ENCODE measurements at regions not wholly inside any gene's neighbourhood (a gene's known extent, or its start where the extent isn't known, plus 50 kb on each side); places are given as distances from the start of the nearest gene placed in this dataset.

DNA sequence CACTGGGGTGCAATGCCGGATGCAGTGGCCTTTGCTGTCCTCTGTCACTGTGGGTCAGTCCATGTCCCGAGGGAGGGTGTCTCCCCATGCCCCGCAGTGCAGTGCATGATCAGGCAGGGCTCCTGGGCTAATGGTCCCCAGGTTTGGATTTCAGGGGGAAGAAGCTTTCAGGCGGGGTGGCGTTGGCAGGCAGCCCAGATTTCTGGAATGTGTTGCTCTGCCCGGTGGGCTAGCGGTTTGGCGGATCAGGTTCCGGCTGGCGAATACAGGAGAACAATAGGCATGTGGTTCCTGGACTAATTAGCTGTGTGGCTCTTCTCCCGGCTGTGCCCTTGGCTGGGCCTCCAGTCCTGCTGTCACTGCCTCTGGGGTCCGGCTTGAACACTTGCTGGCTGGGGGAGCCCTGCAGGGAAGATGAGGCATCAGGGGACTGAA, 141.3 kb downstream of the FGF9 start:
- TF ChIP-seq RAD21 (CRISPR knock-in tag; conservative IDR thresholded peaks at IDR 0.05 in 1 of 2, IDR thresholded peaks at IDR 0.05 in 1 of 2) (no peak), ELF2 (CRISPR knock-in tag; IDR thresholded peaks at IDR 0.05) (no peak), GMEB1 (CRISPR knock-in tag; IDR thresholded peaks at IDR 0.05) (no peak), YY1 (IDR thresholded peaks at IDR 0.05; ENCODE audit: borderline replicate concordance in 1 of 3, control insufficient read depth in 1 of 3, extremely low read depth in 1 of 3, insufficient read depth in 3 of 3, insufficient read length in 1 of 3, insufficient replicate concordance in 2 of 3, low read depth in 1 of 3, low read length in 2 of 3) (no peak), NR1H2 (CRISPR knock-in tag; IDR thresholded peaks at IDR 0.05) (no peak), EP300 (IDR thresholded peaks at IDR 0.05; ENCODE audit: low read length) (no peak), RCOR1 (IDR thresholded peaks at IDR 0.05; ENCODE audit: borderline replicate concordance in 1 of 2, low read depth in 2 of 2, low read length in 2 of 2) (no peak), POLR2AphosphoS5 (IDR thresholded peaks at IDR 0.05; ENCODE audit: control insufficient read depth, insufficient read depth, low read depth, low read length) (no peak), EZH2 (IDR thresholded peaks at IDR 0.05; ENCODE audit: borderline replicate concordance, low read depth, low read length) (no peak), ZEB2 (IDR thresholded peaks at IDR 0.05) (no peak)
- TF ChIP-seq, protein P1, sequence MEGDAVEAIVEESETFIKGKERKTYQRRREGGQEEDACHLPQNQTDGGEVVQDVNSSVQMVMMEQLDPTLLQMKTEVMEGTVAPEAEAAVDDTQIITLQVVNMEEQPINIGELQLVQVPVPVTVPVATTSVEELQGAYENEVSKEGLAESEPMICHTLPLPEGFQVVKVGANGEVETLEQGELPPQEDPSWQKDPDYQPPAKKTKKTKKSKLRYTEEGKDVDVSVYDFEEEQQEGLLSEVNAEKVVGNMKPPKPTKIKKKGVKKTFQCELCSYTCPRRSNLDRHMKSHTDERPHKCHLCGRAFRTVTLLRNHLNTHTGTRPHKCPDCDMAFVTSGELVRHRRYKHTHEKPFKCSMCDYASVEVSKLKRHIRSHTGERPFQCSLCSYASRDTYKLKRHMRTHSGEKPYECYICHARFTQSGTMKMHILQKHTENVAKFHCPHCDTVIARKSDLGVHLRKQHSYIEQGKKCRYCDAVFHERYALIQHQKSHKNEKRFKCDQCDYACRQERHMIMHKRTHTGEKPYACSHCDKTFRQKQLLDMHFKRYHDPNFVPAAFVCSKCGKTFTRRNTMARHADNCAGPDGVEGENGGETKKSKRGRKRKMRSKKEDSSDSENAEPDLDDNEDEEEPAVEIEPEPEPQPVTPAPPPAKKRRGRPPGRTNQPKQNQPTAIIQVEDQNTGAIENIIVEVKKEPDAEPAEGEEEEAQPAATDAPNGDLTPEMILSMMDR (IDR thresholded peaks at IDR 0.05 in 2 of 3, conservative IDR thresholded peaks at IDR 0.05 in 1 of 3; ENCODE audit: insufficient read depth in 2 of 3, low read depth in 1 of 3, low read length in 3 of 3): no peak
